Caco-2 (cell line): ENCODE measurements at regions not wholly inside any gene's neighbourhood (a gene's known extent, or its start where the extent isn't known, plus 50 kb on each side); places are given as distances from the start of the nearest gene placed in this dataset.

ENCODE experiments used
- BruUV-seq: library from RNA; stranded (reverse); fragments of 400-500 nt; replicated peaks from 2 replicates; lab custom pipeline; 2021; lab: Mats Ljungman, UMichigan
- CTCF ChIA-PET: fragments of 300-600 bp; sonication (Branson Sonifier 250); formaldehyde crosslinking; loops from one replicate; lab custom pipeline; 2022; ENCODE audit warnings: antibody characterized with exemption; lab: Charles Lee
- POLR2A ChIA-PET: fragments of 300-600 bp; sonication (Branson Sonifier 250); formaldehyde crosslinking; loops from one replicate; lab custom pipeline; 2022; ENCODE audit warnings: antibody characterized with exemption; lab: Charles Lee
- DNase-seq, 2 experiments: peaks; one replicate each; pipeline versions ENCODE4 v3.0.0 to v3.0.0-alpha.2; 2020 to 2022
- H3K27me3 ChIP-seq: replicated peaks from 2 replicates; pipeline ENCODE4 v1.6.0; 2011; ENCODE audit warnings: low read length; ENCODE audit not compliant: control insufficient read depth, insufficient read depth
- H3K36me3 ChIP-seq: 2 replicates; pipeline ENCODE4 v1.5.1; 2011; ENCODE audit warnings: low read length; ENCODE audit not compliant: control insufficient read depth, insufficient read depth
- H3K4me1 ChIP-seq: fragments of 250-450 bp; sonication (Bioruptor Pico); 2 replicates; pipeline ENCODE4 v1.5.1; 2020; ENCODE audit warnings: mild to moderate bottlenecking
- H3K4me3 ChIP-seq: 2 replicates; pipeline ENCODE4 v1.5.1; 2011; ENCODE audit warnings: low read depth, mild to moderate bottlenecking, control low read depth, low read length
- H3K9me3 ChIP-seq: fragments of 250-450 bp; sonication (Bioruptor Pico); 2 replicates; pipeline ENCODE4 v1.5.1; 2020; ENCODE audit warnings: mild to moderate bottlenecking, moderate library complexity
- H3K27ac Mint-ChIP-seq: one replicate; pipeline ENCODE4 v1.8.0; 2022; ENCODE audit warnings: mixed read lengths; ENCODE audit not compliant: unreplicated experiment
- H3K27me3 Mint-ChIP-seq: one replicate; pipeline ENCODE4 v1.8.0; 2022; ENCODE audit warnings: mixed read lengths; ENCODE audit not compliant: insufficient read depth, unreplicated experiment
- H3K36me3 Mint-ChIP-seq: one replicate; pipeline ENCODE4 v1.8.0; 2022; ENCODE audit warnings: mild to moderate bottlenecking, mixed read lengths; ENCODE audit not compliant: insufficient read depth, unreplicated experiment
- H3K4me1 Mint-ChIP-seq: one replicate; pipeline ENCODE4 v1.8.0; 2022; ENCODE audit warnings: low read depth, mixed read lengths; ENCODE audit not compliant: unreplicated experiment
- H3K4me3 Mint-ChIP-seq: one replicate; pipeline ENCODE4 v1.8.0; 2022; ENCODE audit warnings: mild to moderate bottlenecking, moderate library complexity, mixed read lengths; ENCODE audit not compliant: unreplicated experiment
- H3K9me3 Mint-ChIP-seq: one replicate; pipeline ENCODE4 v1.8.0; 2022; ENCODE audit warnings: mixed read lengths; ENCODE audit not compliant: unreplicated experiment
- CTCF ChIP-seq, 2 experiments: fragments of 200-600 bp in 1 of 2; IDR thresholded peaks; 1 replicate in 1 of 2; 2 replicates in 1 of 2; pipeline versions ENCODE4 v1.5.1 to v1.8.0; 2011 to 2022; ENCODE audit warnings: antibody characterized with exemption in 1 of 2, control low read depth in 1 of 2, inconsistent platforms in 1 of 2, low read depth in 1 of 2, low read length in 1 of 2, mild to moderate bottlenecking in 1 of 2, moderate library complexity in 1 of 2; ENCODE audit not compliant: insufficient read depth in 1 of 2, severe bottlenecking in 1 of 2, unreplicated experiment in 1 of 2
- intact Hi-C: fragments of 100-400 bp; cut with micrococcal nuclease; formaldehyde crosslinking; loops from one replicate; pipeline ENCODE4 v1.10.0; 2022; ENCODE audit not compliant: unreplicated experiment

GRCh38 chr15:46703020-46703861, 1014.1 kb upstream of the SEMA6D start:
- intact Hi-C loops = no loop called here
- CTCF ChIA-PET = no interaction called here
- Histone ChIP-seq H3K27me3 (no peaks in the 10 kb centered on the region), H3K4me1 (no peaks in the 10 kb centered on the region), H3K9me3 (0 out of 2 replicates have a peak, but pooled peaks cover 3% of the 10 kb centered on the region), H3K4me3 (no peak overlapping the region), H3K36me3 (no peaks in the 10 kb centered on the region)
- H3K27me3 Mint-ChIP-seq = no peaks in the 10 kb centered on the region
- BruUV-seq = no TSS peak
- no peak for DNase-seq
- H3K9me3 Mint-ChIP-seq = peaks cover 18% of the 10 kb centered on the region
- no peak for TF ChIP-seq CTCF (IDR thresholded peaks at IDR 0.05; ENCODE audit: insufficient read depth in 1 of 2, low read depth in 1 of 2, low read length in 1 of 2, severe bottlenecking in 1 of 2, unreplicated experiment in 1 of 2)
- H3K4me3 Mint-ChIP-seq = no peak overlapping the region
- H3K36me3 Mint-ChIP-seq = no peaks in the 10 kb centered on the region
- H3K4me1 Mint-ChIP-seq = no peaks in the 10 kb centered on the region
- no peak overlapping the region for H3K27ac Mint-ChIP-seq
- POLR2A ChIA-PET = no interaction called here

- H3K9me3 Mint-ChIP-seq = peaks cover 22% of the 10 kb centered on the region
- CTCF ChIA-PET = no interaction called here
- intact Hi-C loops = no loop called here
These were observed 1013.3 kb upstream of the SEMA6D start for GRCh38 chr15:46703871-46704637.

More at GRCh38 chr15:46703871-46704637, 1013.3 kb upstream of the SEMA6D start:
- Histone ChIP-seq H3K4me1 (no peaks in the 10 kb centered on the region), H3K36me3 (no peaks in the 10 kb centered on the region), H3K4me3 (no peak overlapping the region), H3K9me3 (0 out of 2 replicates have a peak, but pooled peaks cover 3% of the 10 kb centered on the region), H3K27me3 (no peaks in the 10 kb centered on the region)
- TF ChIP-seq CTCF (IDR thresholded peaks at IDR 0.05; ENCODE audit: insufficient read depth in 1 of 2, low read depth in 1 of 2, low read length in 1 of 2, severe bottlenecking in 1 of 2, unreplicated experiment in 1 of 2) = no peak
- DNase-seq = no peak
- H3K4me3 Mint-ChIP-seq = no peak overlapping the region
- POLR2A ChIA-PET = no interaction called here
- H3K36me3 Mint-ChIP-seq = no peaks in the 10 kb centered on the region
- no peak overlapping the region for H3K27ac Mint-ChIP-seq
- H3K4me1 Mint-ChIP-seq = no peaks in the 10 kb centered on the region
- BruUV-seq = no TSS peak
- H3K27me3 Mint-ChIP-seq = no peaks in the 10 kb centered on the region
